OCI-LY3 (cell line): ENCODE measurements at regions not wholly inside any gene's neighbourhood (a gene's known extent, or its start where the extent isn't known, plus 50 kb on each side); places are given as distances from the start of the nearest gene placed in this dataset.

Experiments used
- H2AFZ ChIP-seq: fragments of 200-600, 300-600 bp; shearing (Covaris generic); 2 replicates; pipeline ENCODE4 v1.6.0; 2014; ENCODE audit warnings: antibody characterized with exemption, low read depth, low read length
- H3K27ac ChIP-seq: fragments of 200-600, 300-600 bp; sonication (generic); 2 replicates; pipeline ENCODE4 v1.5.1; 2014; ENCODE audit warnings: mild to moderate bottlenecking, low read length, moderate library complexity, mixed read lengths
- H3K27me3 ChIP-seq: fragments of 200-600, 300-600 bp; sonication (generic); 2 replicates; pipeline ENCODE4 v1.6.1; 2014; ENCODE audit warnings: low read depth, low read length, mixed read lengths
- H3K36me3 ChIP-seq: fragments of 200-600, 300-600 bp; sonication (generic); replicated peaks from 2 replicates; pipeline ENCODE3; 2014; ENCODE audit warnings: low read depth, low read length, mixed read lengths
- H3K4me1 ChIP-seq: fragments of 300-600, 200-600 bp; sonication (generic); 2 replicates; pipeline ENCODE4 v1.6.1; 2014; ENCODE audit warnings: low read length, mixed read lengths
- H3K4me2 ChIP-seq: fragments of 200-600, 300-600 bp; sonication (generic); 2 replicates; pipeline ENCODE4 v1.6.1; 2014; ENCODE audit warnings: low read length, mixed read lengths
- H3K4me3 ChIP-seq: fragments of 300-600, 200-600 bp; sonication (generic); 2 replicates; pipeline ENCODE4 v1.5.1; 2014; ENCODE audit warnings: antibody characterized with exemption, mild to moderate bottlenecking, low read length, moderate library complexity
- H3K79me2 ChIP-seq: fragments of 300-600, 200-600 bp; shearing (Covaris generic); 2 replicates; pipeline ENCODE4 v1.6.1; 2014; ENCODE audit warnings: mild to moderate bottlenecking, low read length, mixed read lengths
- H3K9ac ChIP-seq: fragments of 300-600, 200-600 bp; shearing (Covaris generic); 2 replicates; pipeline ENCODE4 v1.6.0; 2014; ENCODE audit warnings: mild to moderate bottlenecking, low read length, moderate library complexity
- H3K9me3 ChIP-seq: fragments of 200-600, 300-600 bp; shearing (Covaris generic); 2 replicates; pipeline ENCODE4 v1.6.1; 2014; ENCODE audit warnings: low read length, mixed read lengths; ENCODE audit not compliant: insufficient read depth
- H4K20me1 ChIP-seq: fragments of 200-600, 300-600 bp; sonication (generic); 2 replicates; pipeline ENCODE4 v1.6.1; 2016; ENCODE audit warnings: low read length, mixed read lengths; ENCODE audit not compliant: insufficient read depth
- EZH2phosphoT487 ChIP-seq: fragments of 200-600 bp; shearing (Covaris generic); IDR thresholded peaks from 2 replicates; pipeline ENCODE4 v1.6.1; 2018; ENCODE audit warnings: antibody characterized with exemption, mixed run types, low read depth
- TF ChIP-seq, protein P1 (sequence below): fragments of 200-600, 300-600 bp; sonication (generic); IDR thresholded peaks from 2 replicates; pipeline ENCODE4 v1.5.1; 2014; ENCODE audit warnings: antibody characterized with exemption, low read length, low read depth

DNA sequence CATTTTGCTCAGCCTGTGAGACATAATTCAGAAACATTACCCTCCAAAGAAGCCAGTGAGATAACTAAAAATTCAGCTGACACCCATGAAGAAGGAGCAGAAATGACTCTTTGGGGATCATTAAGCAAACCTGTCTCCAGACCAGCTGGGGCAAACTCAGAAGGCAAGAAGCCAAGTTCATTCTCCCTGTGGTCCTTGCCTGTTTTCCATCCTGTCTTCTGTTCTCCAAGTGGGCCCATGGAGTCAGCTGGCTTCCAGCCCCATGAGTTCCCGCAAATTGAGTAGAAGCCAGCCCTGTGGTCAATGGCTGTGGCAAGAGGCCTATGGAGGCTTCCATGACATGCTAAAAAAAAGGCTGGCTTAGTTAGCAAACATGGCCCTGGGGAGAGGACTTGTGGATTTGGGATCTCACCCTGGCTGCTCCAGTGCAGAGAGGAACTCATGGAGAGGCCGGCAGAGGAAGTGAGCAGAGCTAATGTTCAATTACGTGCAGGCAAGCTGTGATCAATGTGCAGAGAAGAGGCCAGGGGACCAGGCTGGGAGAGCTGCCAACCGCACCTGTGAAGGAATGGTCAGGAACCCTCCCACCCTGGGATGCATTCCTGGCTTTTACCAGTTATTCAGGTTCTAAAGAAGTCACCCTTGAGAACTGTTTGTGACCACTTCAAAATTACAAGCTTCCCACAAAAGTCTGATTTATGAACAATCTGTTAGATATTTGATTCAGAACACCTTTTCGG, 229.1 kb downstream of the TSHZ3 start:
- no peaks in the 10 kb centered on the region for H4K20me1 ChIP-seq
- no peak overlapping the region for H2AFZ ChIP-seq
- no peaks in the 10 kb centered on the region for H3K4me1 ChIP-seq
- no peak overlapping the region for H3K4me2 ChIP-seq
- no peaks in the 10 kb centered on the region for H3K36me3 ChIP-seq
- no peak overlapping the region for H3K9ac ChIP-seq
- H3K79me2 ChIP-seq, result no peaks in the 10 kb centered on the region
- H3K4me3 ChIP-seq, result no peak overlapping the region
- no peaks in the 10 kb centered on the region for H3K9me3 ChIP-seq
- no peaks in the 10 kb centered on the region for H3K27me3 ChIP-seq
- TF ChIP-seq, protein P1, sequence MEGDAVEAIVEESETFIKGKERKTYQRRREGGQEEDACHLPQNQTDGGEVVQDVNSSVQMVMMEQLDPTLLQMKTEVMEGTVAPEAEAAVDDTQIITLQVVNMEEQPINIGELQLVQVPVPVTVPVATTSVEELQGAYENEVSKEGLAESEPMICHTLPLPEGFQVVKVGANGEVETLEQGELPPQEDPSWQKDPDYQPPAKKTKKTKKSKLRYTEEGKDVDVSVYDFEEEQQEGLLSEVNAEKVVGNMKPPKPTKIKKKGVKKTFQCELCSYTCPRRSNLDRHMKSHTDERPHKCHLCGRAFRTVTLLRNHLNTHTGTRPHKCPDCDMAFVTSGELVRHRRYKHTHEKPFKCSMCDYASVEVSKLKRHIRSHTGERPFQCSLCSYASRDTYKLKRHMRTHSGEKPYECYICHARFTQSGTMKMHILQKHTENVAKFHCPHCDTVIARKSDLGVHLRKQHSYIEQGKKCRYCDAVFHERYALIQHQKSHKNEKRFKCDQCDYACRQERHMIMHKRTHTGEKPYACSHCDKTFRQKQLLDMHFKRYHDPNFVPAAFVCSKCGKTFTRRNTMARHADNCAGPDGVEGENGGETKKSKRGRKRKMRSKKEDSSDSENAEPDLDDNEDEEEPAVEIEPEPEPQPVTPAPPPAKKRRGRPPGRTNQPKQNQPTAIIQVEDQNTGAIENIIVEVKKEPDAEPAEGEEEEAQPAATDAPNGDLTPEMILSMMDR, result no peak
- TF ChIP-seq EZH2phosphoT487, result no peak
- no peak overlapping the region for H3K27ac ChIP-seq

DNA sequence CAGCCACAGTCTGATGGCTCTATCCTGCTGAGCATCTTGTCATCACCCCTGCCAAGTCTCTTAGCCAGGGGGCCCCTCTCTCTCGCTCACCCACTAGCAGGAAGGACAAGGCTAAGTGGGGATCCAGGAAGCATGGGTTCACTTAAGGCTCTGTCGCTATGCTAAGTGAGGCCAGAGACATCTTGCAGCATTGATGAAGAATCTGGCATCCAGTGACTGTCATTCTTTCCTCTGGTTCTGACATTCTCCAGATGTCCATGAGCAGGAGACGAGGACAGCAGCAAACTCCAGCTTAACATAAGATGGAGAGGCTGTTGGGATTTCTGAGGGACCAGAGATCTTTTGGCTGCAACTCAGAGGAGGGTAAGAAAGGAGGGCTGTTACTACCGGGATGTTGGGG, 230.2 kb downstream of the TSHZ3 start:
- no peaks in the 10 kb centered on the region for H4K20me1 ChIP-seq
- no peak overlapping the region for H3K4me3 ChIP-seq
- no peaks in the 10 kb centered on the region for H3K9me3 ChIP-seq
- no peak overlapping the region for H3K4me2 ChIP-seq
- no peak overlapping the region for H3K27ac ChIP-seq
- no peaks in the 10 kb centered on the region for H3K36me3 ChIP-seq
- H3K79me2 ChIP-seq, result no peaks in the 10 kb centered on the region
- TF ChIP-seq EZH2phosphoT487, result no peak
- TF ChIP-seq, protein P1, result no peak
- no peaks in the 10 kb centered on the region for H3K27me3 ChIP-seq
- no peaks in the 10 kb centered on the region for H3K4me1 ChIP-seq
- H3K9ac ChIP-seq, result no peak overlapping the region
- no peak overlapping the region for H2AFZ ChIP-seq

DNA sequence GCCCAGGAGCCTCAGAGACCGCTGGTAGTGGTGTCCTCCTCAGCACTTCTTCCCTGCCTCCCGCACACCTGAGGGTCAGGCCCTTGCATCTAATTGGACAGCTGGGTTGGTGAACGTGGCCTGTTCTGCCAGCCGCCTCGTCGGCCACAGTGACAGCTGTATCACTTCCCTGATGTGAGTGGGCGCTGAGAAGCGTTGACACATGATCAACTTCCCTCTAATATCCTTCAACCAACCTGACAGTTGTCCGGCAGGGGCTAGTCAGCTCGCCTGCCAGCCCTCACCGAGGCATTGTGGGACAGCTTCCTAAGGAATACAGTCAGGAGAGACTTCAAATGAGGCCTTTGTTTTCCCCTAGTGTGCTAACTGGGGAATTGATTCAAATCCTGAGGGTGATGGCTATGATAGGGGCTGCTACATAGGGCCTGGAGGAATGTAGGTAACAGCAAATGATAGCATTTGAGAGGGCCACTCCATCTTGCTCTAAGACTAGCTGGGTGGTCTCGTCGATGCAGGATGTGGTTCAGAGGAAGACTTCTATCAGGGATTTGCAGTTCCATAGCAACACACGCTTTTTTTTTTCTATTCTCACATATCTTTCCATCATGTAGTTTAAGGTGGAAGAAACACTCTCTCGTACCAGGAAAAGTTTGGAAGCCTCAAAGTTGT, 230.8 kb downstream of the TSHZ3 start:
- H3K27me3 ChIP-seq, result no peaks in the 10 kb centered on the region
- TF ChIP-seq EZH2phosphoT487, result no peak
- TF ChIP-seq, protein P1, result no peak
- no peaks in the 10 kb centered on the region for H3K9me3 ChIP-seq
- H3K36me3 ChIP-seq, result no peaks in the 10 kb centered on the region
- no peaks in the 10 kb centered on the region for H4K20me1 ChIP-seq
- H3K27ac ChIP-seq, result no peak overlapping the region
- H2AFZ ChIP-seq, result no peak overlapping the region
- no peaks in the 10 kb centered on the region for H3K4me1 ChIP-seq
- no peaks in the 10 kb centered on the region for H3K79me2 ChIP-seq
- H3K4me3 ChIP-seq, result no peak overlapping the region
- H3K9ac ChIP-seq, result no peak overlapping the region
- H3K4me2 ChIP-seq, result no peak overlapping the region

DNA sequence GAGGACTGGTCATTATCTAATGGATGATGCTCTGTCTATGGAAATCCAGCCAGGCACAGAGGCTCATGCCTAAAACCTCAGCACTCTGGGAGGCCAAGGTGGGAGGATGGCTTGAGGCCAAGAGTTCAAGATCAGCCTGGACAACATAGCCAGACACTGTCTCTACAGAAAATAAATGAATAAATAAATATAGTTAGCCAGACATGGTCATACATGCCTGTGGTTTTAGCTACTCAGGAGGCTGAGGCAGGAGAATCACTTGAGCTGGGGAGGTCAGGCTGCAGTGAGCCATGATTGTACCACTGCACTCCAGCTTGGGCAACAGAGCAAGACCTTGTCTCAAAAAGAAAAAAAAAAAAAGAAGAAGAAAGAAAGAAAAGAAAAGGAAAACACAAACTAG, 234.7 kb downstream of the TSHZ3 start:
- TF ChIP-seq, protein P1, result no peak
- TF ChIP-seq EZH2phosphoT487, result no peak
- H3K27ac ChIP-seq, result no peak overlapping the region

More for the DNA sequence above, 234.7 kb downstream of the TSHZ3 start:
- Histone ChIP-seq H3K36me3 (no peaks in the 10 kb centered on the region), H3K4me1 (no peaks in the 10 kb centered on the region), H4K20me1 (no peaks in the 10 kb centered on the region), H3K9me3 (no peaks in the 10 kb centered on the region), H2AFZ (no peak overlapping the region), H3K4me3 (no peak overlapping the region), H3K4me2 (no peak overlapping the region), H3K9ac (no peak overlapping the region), H3K79me2 (no peaks in the 10 kb centered on the region), H3K27me3 (no peaks in the 10 kb centered on the region)
